IPS-NIHi11 (cell line): ENCODE measurements at regions not wholly inside any gene's neighbourhood (a gene's known extent, or its start where the extent isn't known, plus 50 kb on each side); places are given as distances from the start of the nearest gene placed in this dataset.

Source experiments
- DNase-seq: peaks from one replicate; pipeline ENCODE4 v3.0.0; 2012; ENCODE audit warnings: mixed read lengths, low spot score

- no peak for DNase-seq
These were observed 91.0 kb upstream of the CARD18 start for GRCh38 chr11:105230586-105230985.

- no peak for DNase-seq
These were observed 90.2 kb upstream of the CARD18 start for GRCh38 chr11:105229761-105230160.

GRCh38 chr11:105229257-105229656, 89.7 kb upstream of the CARD18 start:
- DNase-seq = no peak

- DNase-seq = no peak
These were observed 87.8 kb upstream of the CARD18 start for GRCh38 chr11:105227363-105227762.

GRCh38 chr11:105226766-105227165, 87.2 kb upstream of the CARD18 start:
- DNase-seq = no peak

GRCh38 chr11:105226091-105226490, 86.5 kb upstream of the CARD18 start:
- DNase-seq = no peak

- DNase-seq = no peak
These were observed 85.1 kb upstream of the CARD18 start for GRCh38 chr11:105224482-105225253.

GRCh38 chr11:105220121-105220520, 80.6 kb upstream of the CARD18 start:
- no peak for DNase-seq

- DNase-seq = no peak
These were observed 80.1 kb upstream of the CARD18 start for GRCh38 chr11:105219670-105220069.

GRCh38 chr11:105219269-105219668, 79.7 kb upstream of the CARD18 start:
- DNase-seq = no peak

GRCh38 chr11:105215528-105215927, 76.0 kb upstream of the CARD18 start:
- no peak for DNase-seq

- DNase-seq = no peak
These were observed 72.4 kb upstream of the CARD18 start for GRCh38 chr11:105211806-105212554.

GRCh38 chr11:105208019-105208418, 68.5 kb upstream of the CARD18 start:
- DNase-seq = no peak

GRCh38 chr11:105206633-105207032, 67.1 kb upstream of the CARD18 start:
- DNase-seq = no peak

- DNase-seq = no peak
These were observed 65.1 kb upstream of the CARD18 start for GRCh38 chr11:105204636-105205035.

GRCh38 chr11:105203569-105204240, 64.1 kb upstream of the CARD18 start:
- DNase-seq = no peak

- DNase-seq = no peak
These were observed 63.4 kb upstream of the CARD18 start for GRCh38 chr11:105202844-105203548.

GRCh38 chr11:105202422-105202821, 62.9 kb upstream of the CARD18 start:
- DNase-seq = no peak

- DNase-seq = no peak
These were observed 61.6 kb upstream of the CARD18 start for GRCh38 chr11:105201166-105201565.

GRCh38 chr11:105197071-105197815, 57.7 kb upstream of the CARD18 start:
- DNase-seq = no peak

- DNase-seq = no peak
These were observed 53.7 kb upstream of the CARD18 start for GRCh38 chr11:105193260-105193659.

- no peak for DNase-seq
These were observed 52.5 kb upstream of the CARD18 start for GRCh38 chr11:105192115-105192514.
